HG03139 (cell line): ENCODE measurements at regions not wholly inside any gene's neighbourhood (a gene's known extent, or its start where the extent isn't known, plus 50 kb on each side); places are given as distances from the start of the nearest gene placed in this dataset.
"Not testable (repeated sequence)": the region's sequence is repeated elsewhere in the genome, so short reads cannot be mapped to it uniquely, and the experiment has no call there.

ENCODE experiments used
- ATAC-seq: cut with Tn5 transposase; IDR thresholded peaks from one replicate; pipeline ENCODE4 v1.9.1; 2021; ENCODE audit not compliant: unreplicated experiment

DNA sequence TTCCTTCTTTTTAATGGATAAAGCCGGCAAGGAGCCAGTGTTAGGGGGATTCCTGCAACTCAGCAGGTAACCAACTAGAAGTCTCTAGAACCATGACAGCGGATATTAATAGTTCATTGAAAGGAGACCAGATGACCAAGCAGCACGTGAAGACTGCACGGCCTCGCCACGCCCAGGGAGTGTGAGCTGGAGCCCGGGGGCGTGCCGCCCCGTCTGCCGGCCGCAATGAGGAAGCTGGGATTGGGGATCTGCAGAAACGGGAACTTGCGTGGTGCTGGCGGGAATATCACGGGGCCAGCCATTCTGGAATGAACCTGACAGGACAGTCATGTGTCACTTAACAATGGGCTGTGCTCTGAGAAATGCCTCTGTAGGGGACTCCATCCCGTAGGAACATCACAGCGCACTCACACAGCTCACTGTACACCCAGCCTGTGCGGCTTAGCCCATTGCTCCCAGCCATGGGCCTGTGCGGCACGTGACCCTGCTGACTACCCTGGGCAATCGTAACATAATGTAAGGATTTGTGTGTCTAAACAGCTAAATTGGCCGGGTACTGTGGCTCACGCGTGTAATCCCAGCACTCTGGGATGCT lies 4092.8 kb upstream of the TPTE start:
- ATAC-seq = not testable (repeated sequence)

DNA sequence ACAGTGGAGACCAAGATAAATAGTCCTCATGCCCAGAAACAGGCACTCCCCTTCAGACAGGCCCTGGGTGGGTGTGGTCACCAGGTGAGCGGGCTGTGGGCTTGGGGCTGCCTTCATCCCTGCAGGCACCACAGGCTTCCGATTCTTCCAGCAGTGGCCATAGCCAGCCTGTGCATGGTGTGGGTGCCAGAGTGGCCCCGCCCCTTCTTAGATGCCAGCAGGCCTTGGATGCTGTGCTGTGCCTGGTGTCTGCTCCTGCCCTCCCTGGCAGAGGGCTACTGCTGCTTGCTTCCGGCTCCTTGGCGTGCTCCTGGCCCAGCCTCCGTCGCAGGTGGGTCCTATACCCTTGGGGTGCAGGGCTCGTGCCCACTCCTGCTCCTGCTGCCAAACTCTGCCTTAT lies 4091.5 kb upstream of the TPTE start:
- not testable (repeated sequence) for ATAC-seq

DNA sequence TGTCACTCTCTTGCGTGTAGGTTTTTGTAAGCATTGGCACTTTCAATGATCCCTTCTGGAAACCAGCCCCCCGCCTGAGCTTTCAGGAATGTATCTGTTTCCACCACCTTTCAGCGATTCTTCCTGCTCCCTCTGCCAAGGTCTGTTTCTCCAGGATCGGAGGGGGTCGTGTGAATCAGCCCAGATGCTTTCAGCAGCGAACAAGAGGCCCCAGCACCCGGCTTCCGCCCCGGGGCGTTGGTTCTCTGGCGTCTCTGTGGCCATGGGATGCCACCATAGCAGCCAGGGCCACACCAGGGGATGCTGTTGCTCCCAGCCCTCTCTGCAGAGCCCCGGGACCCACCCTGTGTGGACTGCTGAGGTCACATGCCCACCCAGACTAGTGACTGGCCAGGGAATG lies 4088.2 kb upstream of the TPTE start:
- not testable (repeated sequence) for ATAC-seq

DNA sequence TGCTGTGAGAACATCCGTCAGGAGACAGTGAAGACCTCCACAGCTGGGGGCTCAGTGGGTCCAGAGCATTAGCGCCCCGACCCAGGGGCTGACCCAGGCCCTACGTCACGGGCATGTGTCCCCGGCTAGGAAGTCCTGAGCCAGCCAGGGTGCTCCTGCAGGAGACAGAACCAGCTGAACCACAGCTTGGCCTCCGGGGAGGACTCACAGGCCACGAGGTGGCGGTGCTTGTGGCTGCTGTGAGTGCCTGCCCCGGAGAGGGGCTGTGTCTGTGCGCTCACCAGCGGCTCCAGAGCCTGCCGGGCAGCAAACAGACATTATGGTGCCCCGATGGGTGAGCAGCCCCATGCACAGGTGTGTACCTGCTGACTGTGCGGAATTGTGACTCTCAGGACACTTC lies 4085.2 kb upstream of the TPTE start:
- not testable (repeated sequence) for ATAC-seq

GRCh38 chr21:6436971-6437833 lies 4084.2 kb upstream of the TPTE start:
- not testable (repeated sequence) for ATAC-seq

DNA sequence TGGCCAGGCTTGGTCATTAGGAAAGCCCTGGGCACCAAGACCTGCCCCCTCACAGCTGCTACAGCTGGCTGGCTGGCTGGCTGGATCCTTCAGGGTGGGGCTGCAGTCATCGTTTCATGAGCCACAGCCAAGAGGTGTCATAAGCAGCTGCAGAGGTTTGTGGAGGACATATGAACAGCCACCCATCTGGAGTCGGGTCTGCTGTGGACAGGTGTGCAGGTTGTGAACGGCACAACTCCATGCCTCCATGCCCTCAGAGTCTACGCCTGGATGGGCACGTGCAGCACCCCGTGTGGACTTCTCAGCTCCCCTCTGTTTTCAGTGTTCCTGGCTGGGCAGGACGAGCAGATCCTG lies 4083.6 kb upstream of the TPTE start:
- ATAC-seq = not testable (repeated sequence)

DNA sequence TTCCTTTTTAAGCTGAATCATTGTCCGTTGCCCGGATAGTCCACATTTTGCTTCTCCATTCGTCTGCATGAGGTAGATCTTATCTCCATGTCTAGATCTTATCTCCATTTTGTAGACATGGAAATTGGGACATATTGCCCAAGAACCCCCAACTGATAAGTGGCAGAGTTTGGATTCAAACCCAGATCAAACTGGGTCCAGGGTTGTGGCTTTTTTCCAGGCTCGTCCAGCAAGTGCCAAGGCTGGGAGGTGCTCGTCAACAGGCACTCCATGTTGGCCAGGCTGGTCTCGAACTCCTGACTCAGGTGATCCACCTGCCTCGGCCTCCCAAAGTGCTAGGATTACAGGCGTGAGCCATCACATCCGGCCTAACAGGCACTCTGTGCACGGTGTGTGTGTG lies 4082.3 kb upstream of the TPTE start:
- ATAC-seq = not testable (repeated sequence)

DNA sequence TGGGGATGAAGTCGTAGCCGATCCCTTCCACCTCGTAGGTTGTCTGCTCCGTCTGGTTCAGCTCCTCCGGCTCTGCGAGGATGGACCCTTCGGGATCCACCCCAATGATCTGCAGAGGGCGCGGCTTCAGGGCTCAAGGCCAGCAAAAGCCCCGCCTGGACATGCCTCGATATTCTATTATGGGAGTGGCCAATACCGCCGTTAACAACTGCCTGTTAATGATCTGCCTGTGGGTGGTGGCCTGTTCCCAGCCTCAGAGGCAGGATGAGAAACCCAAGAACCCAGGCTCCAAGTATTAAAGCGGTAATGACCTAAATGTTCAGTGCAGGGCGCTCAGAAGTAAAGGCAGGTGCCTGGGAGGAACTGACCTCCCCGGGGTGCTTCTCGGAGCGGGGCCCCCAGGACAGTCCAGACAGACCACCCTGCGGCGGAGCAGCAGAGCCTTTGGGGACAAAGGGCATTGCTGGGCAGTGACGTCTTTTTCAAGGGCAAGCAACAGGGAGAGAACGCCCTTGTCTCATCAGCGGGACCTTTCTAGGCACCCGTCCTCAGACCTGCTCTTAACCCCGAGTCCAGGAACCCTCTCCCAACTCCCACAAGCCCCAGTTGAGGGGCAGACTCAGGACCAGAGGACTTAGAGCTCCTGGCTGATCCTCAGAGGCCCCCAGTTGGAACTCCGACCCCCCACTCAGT lies 4066.6 kb upstream of the TPTE start:
- ATAC-seq = not testable (repeated sequence)

DNA sequence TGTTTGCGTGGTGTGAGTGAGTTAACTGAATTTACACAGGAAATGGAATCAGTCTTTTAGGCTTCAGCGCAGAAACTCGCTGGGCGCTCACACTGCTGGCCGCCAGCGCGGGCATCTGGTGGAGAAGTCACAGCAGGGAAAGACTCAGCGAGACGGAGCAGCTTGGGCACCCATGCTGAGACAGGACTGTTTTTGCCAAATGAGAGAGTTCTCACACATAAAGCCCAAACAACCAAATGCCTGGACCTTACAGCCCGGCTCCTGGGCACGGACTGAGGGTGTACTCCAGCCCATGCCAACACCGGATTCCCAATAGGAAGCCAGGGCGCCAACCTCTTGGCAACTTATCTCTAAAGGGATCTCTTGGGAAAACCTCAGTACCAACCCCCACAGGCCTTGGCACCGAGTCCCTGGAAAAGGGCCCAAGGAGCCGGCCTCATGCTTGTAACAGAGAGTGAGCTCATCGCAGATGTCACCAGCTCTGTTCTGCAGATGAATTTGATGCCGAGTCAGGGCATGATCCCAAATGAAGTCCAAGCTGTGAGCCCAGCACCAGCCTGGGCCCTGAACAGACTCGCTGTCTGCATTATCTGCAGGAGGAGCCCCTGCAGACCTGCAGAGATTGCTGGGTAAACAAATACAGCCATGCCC lies 4065.2 kb upstream of the TPTE start:
- not testable (repeated sequence) for ATAC-seq

GRCh38 chr21:6459761-6460160 lies 4061.6 kb upstream of the TPTE start:
- ATAC-seq = not testable (repeated sequence)

DNA sequence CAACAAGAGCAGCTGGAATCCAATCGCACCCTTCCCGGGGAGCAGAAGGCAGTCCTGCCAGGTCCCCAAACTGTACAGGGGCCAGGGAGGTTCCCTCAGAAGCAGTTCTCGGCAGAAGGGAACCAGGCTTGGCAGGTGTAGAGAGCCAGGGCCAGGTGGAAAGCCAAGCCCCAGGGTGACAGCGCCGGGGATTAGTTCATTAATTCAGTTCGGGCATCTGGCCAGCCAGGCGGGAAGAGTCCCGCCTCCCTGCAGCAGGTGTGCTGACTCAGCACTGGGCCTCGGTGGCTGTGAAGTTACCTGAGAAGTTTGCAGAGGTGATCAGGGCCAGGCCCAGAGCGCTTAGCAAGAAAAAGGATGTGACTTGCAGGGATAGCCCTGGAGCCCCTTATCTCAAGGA lies 4060.0 kb upstream of the TPTE start:
- not testable (repeated sequence) for ATAC-seq

- ATAC-seq = not testable (repeated sequence)
Measured at GRCh38 chr21:6464419-6464818, 4057.0 kb upstream of the TPTE start.

DNA sequence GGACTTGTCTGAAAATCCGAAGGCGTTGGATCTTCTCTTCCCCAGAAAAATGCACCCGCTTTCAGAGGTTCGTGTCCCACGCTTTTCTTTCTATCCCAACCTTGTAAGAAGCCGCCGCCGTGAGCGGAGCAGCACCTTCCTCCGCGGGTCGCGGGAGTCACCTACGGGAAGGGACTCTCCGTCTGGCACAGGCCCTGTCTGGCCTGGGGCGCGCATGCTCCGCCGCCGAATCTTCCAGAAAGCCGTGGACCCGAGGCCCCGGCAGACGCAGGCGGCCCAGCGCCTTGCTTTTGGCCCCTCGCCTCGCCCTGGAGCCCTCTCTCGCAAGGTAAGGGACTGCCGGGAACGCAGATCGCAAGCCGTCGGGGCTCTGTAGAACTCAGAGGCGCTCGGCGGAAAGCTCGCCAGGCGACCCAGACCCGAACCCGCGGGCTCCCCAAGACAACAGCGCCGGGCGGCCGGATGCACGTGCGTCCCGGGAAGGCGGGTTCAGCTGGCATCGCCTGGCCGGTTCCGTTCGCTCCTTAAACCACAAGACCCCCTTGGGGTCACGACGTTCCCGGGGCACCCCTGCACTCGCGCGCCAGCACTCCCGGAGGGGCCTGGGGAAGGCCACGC lies 4055.2 kb upstream of the TPTE start:
- not testable (repeated sequence) for ATAC-seq

DNA sequence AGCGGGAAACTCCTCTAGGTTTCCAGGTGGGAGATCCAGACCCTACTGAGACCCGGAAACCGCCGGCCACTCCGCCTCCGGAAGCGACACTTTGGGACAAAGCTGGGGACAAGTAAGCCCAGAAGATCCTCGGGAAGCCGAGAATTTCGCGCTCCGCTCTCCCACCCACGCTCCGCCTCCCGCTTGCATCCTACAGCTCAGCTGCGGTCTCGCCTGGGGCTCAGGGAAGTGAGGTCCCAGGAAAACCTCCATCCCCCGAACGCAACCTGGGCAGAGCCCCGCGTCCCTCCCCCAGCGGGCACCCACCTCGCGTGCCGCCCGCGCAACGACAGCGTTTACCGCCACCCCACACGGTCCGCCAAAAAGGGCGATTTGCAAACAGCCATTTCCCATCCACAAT lies 4054.7 kb upstream of the TPTE start:
- ATAC-seq = not testable (repeated sequence)

GRCh38 chr21:6467189-6467774 lies 4054.1 kb upstream of the TPTE start:
- ATAC-seq = not testable (repeated sequence)

GRCh38 chr21:6467907-6468306 lies 4053.5 kb upstream of the TPTE start:
- not testable (repeated sequence) for ATAC-seq

DNA sequence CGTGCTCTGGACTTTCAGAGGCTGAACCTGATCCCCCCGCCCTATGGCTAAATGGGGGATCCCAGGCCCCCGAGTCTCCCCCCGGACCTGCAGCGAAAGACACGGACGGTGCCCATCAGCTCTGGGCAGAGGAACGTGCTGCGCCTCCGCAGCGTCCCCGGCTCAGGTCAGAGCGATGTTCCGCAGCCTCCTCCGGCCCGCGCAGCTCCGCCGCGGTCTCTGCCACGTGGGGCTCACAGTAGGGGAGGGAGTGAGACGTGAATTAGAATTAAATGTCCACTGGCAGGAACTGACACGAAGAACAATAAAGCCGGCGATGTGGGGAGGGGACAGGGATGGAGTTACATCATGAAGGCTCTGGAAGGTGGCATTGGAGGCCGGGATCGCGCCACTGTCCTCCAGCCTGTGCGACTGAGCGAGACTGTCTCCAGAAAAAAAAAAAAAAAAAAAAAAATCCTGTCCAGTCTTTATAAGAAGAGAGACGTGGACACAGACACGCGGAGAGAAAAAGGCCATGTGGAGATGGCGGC lies 4053.0 kb upstream of the TPTE start:
- ATAC-seq = not testable (repeated sequence)

DNA sequence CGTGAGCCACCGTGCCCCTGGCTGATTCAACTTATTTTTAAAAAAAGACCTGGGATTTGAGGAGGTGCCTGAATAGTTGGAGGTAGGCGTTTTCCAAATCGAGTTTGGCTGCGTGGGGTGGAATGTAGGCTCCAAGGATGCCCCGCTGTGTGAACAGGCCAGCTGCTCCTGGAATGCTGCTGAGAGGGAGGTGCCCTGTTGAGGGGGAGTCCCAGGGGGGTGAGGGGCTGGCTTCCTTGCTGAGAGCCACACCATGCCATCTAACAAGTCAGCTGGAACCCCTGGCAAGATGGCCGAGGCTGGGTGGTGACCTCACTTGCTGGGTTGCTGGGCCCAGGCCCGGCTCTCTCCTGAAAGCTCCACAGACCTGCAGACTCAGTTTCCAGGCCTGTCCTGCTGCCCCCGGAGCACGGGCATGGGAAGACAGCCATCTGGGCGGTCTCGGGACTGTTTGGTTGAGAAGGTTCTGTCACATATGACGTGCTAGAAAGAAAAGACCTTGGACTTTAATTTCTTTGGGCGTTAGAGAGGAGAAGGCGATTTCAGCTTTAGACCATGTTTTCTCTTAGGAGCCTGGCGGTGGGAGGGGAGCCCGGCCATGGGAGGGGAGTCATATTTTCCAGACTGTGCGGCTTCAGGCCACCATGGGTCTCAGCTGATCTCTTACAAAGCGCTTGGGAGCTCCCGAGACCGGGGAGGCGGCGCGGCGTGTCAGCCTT lies 4047.0 kb upstream of the TPTE start:
- ATAC-seq = not testable (repeated sequence)

DNA sequence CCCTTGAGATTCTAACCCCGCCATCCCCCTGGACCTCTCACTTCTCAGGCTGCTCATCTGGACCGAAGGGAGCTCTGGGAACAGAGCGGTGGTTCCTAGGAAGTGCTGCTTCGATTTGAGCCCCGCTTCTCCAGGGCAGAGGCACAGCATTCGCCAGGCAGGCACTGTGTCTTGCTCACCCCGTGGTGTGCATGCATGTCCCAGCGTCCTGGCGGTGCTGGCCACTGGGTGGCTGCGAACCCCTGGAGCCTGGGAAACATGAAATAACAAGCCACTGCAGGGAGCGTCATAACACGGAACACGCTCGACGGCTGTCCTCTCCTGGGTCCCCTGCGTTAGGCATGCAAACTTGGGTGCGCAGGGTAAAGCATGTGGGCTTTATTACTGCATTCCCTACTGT lies 4040.3 kb upstream of the TPTE start:
- not testable (repeated sequence) for ATAC-seq

- ATAC-seq = not testable (repeated sequence)
Measured at GRCh38 chr21:6482616-6483015, 4038.8 kb upstream of the TPTE start.
